GM12865 (cell line): ENCODE measurements at regions not wholly inside any gene's neighbourhood (a gene's known extent, or its start where the extent isn't known, plus 50 kb on each side); places are given as distances from the start of the nearest gene placed in this dataset.

ENCODE experiments used
- DNase-seq: peaks from one replicate; pipeline ENCODE4 v3.0.0; 2010; ENCODE audit warnings: low read depth
- H3K4me3 ChIP-seq: 2 replicates; pipeline ENCODE4 v1.5.1; 2011; ENCODE audit warnings: mild to moderate bottlenecking, low read depth, low read length, control low read depth
- CTCF ChIP-seq: IDR thresholded peaks from 2 replicates; pipeline ENCODE4 v1.5.1; 2011; ENCODE audit warnings: low read length, control low read depth, low read depth, inconsistent platforms; ENCODE audit not compliant: insufficient read depth; ENCODE audit errors: missing control alignments

- no peak overlapping the region for H3K4me3 ChIP-seq
- no peak for TF ChIP-seq CTCF
- no peak for DNase-seq
Measured at GRCh38 chr9:79360387-79361347, 211.1 kb upstream of the TLE4 start.

GRCh38 chr9:79362100-79363081, 209.4 kb upstream of the TLE4 start:
- no peak for TF ChIP-seq CTCF
- no peak overlapping the region for H3K4me3 ChIP-seq
- no peak for DNase-seq

GRCh38 chr9:79369676-79370075, 202.1 kb upstream of the TLE4 start:
- no peak for TF ChIP-seq CTCF
- DNase-seq: no peak
- H3K4me3 ChIP-seq: no peak overlapping the region

GRCh38 chr9:79371301-79371700, 200.5 kb upstream of the TLE4 start:
- no peak for DNase-seq
- TF ChIP-seq CTCF: no peak
- no peak overlapping the region for H3K4me3 ChIP-seq

- no peak for TF ChIP-seq CTCF
- H3K4me3 ChIP-seq: no peak overlapping the region
Measured at GRCh38 chr9:79371948-79372555, 199.7 kb upstream of the TLE4 start.

GRCh38 chr9:79377339-79377855, 194.4 kb upstream of the TLE4 start:
- no peak overlapping the region for H3K4me3 ChIP-seq
- TF ChIP-seq CTCF: no peak
- no peak for DNase-seq

More at GRCh38 chr9:79371948-79372555, 199.7 kb upstream of the TLE4 start:
- no peak for DNase-seq
